ENCODE measurements at regions not wholly inside any gene's neighbourhood (a gene's known extent, or its start where the extent isn't known, plus 50 kb on each side); places are given as distances from the start of the nearest gene placed in this dataset.
"Not testable (repeated sequence)": the region's sequence is repeated elsewhere in the genome, so short reads cannot be mapped to it uniquely, and the experiment has no call there.

GRCh38 chr14:101090976-101091375 lies 187.5 kb upstream of the RTL1 start:
- ChIA-PET POLR2A (no interaction called here), CTCF (no interaction called here), RAD21 (ENCODE audit: low non-redundant PET in 1 of 2, low total read pairs in 2 of 2, uncharacterized antibody in 2 of 2, unreplicated experiment in 2 of 2) (no interaction called here)
- TF ChIP-seq SRF (IDR thresholded peaks at IDR 0.05; ENCODE audit: low read depth) (no peak), CTCF (IDR thresholded peaks at IDR 0.05 in 2 of 3, conservative IDR thresholded peaks at IDR 0.05 in 1 of 3; ENCODE audit: borderline replicate concordance in 1 of 3, insufficient read depth in 1 of 3, low read depth in 2 of 3, low read length in 2 of 3) (no peak), EZH2 (IDR thresholded peaks at IDR 0.05) (no peak), ELF1 (IDR thresholded peaks at IDR 0.05; ENCODE audit: borderline replicate concordance, low read depth) (no peak), SIN3A (IDR thresholded peaks at IDR 0.05; ENCODE audit: low read depth) (no peak), MAX (IDR thresholded peaks at IDR 0.05) (no peak), POLR2A (IDR thresholded peaks at IDR 0.05; ENCODE audit: borderline replicate concordance, extremely low read depth, insufficient read depth, insufficient read length) (no peak), ZBTB33 (IDR thresholded peaks at IDR 0.05; ENCODE audit: extremely low read depth, insufficient replicate concordance, low read length) (no peak), POLR2AphosphoS5 (IDR thresholded peaks at IDR 0.05; ENCODE audit: low read depth, low read length) (no peak), CBX3 (IDR thresholded peaks at IDR 0.05; ENCODE audit: low read depth) (no peak)
- no peaks in the 10 kb centered on the region for H3K27me3 ChIP-seq (ENCODE audit: insufficient read depth, low read length)
- intact Hi-C loops (cut with micrococcal nuclease), result no loop called here
- H3K4me1 ChIP-seq (ENCODE audit: control insufficient read depth in 1 of 2, insufficient read depth in 2 of 2, low read length in 2 of 2), result no peaks in the 10 kb centered on the region
- H3K9ac ChIP-seq (ENCODE audit: low read length), result no peak overlapping the region
- no TSS peak for BruUV-seq (replicated peaks)
- no peaks in the 10 kb centered on the region for H3K9me2 ChIP-seq (ENCODE audit: insufficient read depth)
- H2AFZ ChIP-seq (ENCODE audit: low read depth, low read length, poor library complexity, severe bottlenecking), result peak overlapping the region; percentile 45
- no peak for DNase-seq (ENCODE audit: low read depth, low spot score)
- no peaks in the 10 kb centered on the region for H3K9me3 ChIP-seq (ENCODE audit: control insufficient read depth in 1 of 2, insufficient read depth in 1 of 2, low read depth in 1 of 2, low read length in 2 of 2)
- no peak for ATAC-seq
- H4K20me1 ChIP-seq (ENCODE audit: insufficient read depth), result no peaks in the 10 kb centered on the region
- no peaks in the 10 kb centered on the region for H3K36me3 ChIP-seq (ENCODE audit: control insufficient read depth in 1 of 2, insufficient read depth in 2 of 2, low read length in 2 of 2)
- no peak overlapping the region for H3K4me2 ChIP-seq (ENCODE audit: low read length)
- no peaks in the 10 kb centered on the region for H3K79me2 ChIP-seq (ENCODE audit: insufficient read depth, low read length)
- H3K4me3 ChIP-seq (replicated peaks in 1 of 2; ENCODE audit: low read depth in 1 of 2, low read length in 2 of 2), result no peak overlapping the region
- H3K27ac ChIP-seq (ENCODE audit: low read depth, low read length), result no peak overlapping the region

- ATAC-seq; H3K4me1 ChIP-seq (ENCODE audit: control insufficient read depth in 1 of 2, insufficient read depth in 2 of 2, low read length in 2 of 2); BruUV-seq (replicated peaks); intact Hi-C loops (cut with micrococcal nuclease); H2AFZ ChIP-seq (ENCODE audit: low read depth, low read length, poor library complexity, severe bottlenecking); H3K4me3 ChIP-seq (replicated peaks in 1 of 2; ENCODE audit: low read depth in 1 of 2, low read length in 2 of 2); H4K20me1 ChIP-seq (ENCODE audit: insufficient read depth); H3K9me3 ChIP-seq (ENCODE audit: control insufficient read depth in 1 of 2, insufficient read depth in 1 of 2, low read depth in 1 of 2, low read length in 2 of 2); H3K9me2 ChIP-seq (ENCODE audit: insufficient read depth); RAD21 ChIA-PET (ENCODE audit: low non-redundant PET in 1 of 2, low total read pairs in 2 of 2, uncharacterized antibody in 2 of 2, unreplicated experiment in 2 of 2); DNase-seq (ENCODE audit: low read depth, low spot score); CTCF ChIA-PET; H3K4me2 ChIP-seq (ENCODE audit: low read length); H3K36me3 ChIP-seq (ENCODE audit: control insufficient read depth in 1 of 2, insufficient read depth in 2 of 2, low read length in 2 of 2); POLR2A ChIA-PET; H3K9ac ChIP-seq (ENCODE audit: low read length); H3K27ac ChIP-seq (ENCODE audit: low read depth, low read length); H3K79me2 ChIP-seq (ENCODE audit: insufficient read depth, low read length); H3K27me3 ChIP-seq (ENCODE audit: insufficient read depth, low read length): not testable (repeated sequence)
These were observed 191.4 kb upstream of the RTL1 start for GRCh38 chr14:101094916-101095315.
